ENCODE measurements at regions not wholly inside any gene's neighbourhood (a gene's known extent, or its start where the extent isn't known, plus 50 kb on each side); places are given as distances from the start of the nearest gene placed in this dataset.

- TF ChIP-seq CTCF (IDR thresholded peaks at IDR 0.05; ENCODE audit: low read depth, low read length, poor library complexity, severe bottlenecking) (no peak), EZH2phosphoT487 (IDR thresholded peaks at IDR 0.05; ENCODE audit: borderline replicate concordance, low read length) (no peak)
Measured at GRCh38 chrX:39866229-39866628, 231.5 kb downstream of the BCOR start.

Data from DOHH2 (cell line).